Common myeloid progenitor, CD34-positive (primary cell): ENCODE measurements at regions not wholly inside any gene's neighbourhood (a gene's known extent, or its start where the extent isn't known, plus 50 kb on each side); places are given as distances from the start of the nearest gene placed in this dataset.
A peak's percentile ranks its signal among the peaks of the same experiment; 100 is the strongest.

ENCODE experiments used
- CTCF ChIA-PET: fragments of 350-600 bp; sonication (Branson Sonifier 250); formaldehyde crosslinking; loops from one replicate; lab custom pipeline; 2021; ENCODE audit warnings: antibody characterized with exemption; lab: Charles Lee
- POLR2A ChIA-PET: fragments of 350-600 bp; sonication (Branson Sonifier 250); formaldehyde crosslinking; loops from one replicate; lab custom pipeline; 2021; ENCODE audit warnings: antibody characterized with exemption; lab: Charles Lee
- DNase-seq, 3 donors: peaks; one replicate each; pipeline versions ENCODE4 v3.0.0 to v3.0.0-alpha.2; 2013
- H3K27ac ChIP-seq, 2 experiments: 1 replicate in 1 of 2; 2 replicates in 1 of 2; pipeline ENCODE4 v1.7.0; 2013; ENCODE audit warnings: inconsistent platforms in 2 of 2, low read length in 2 of 2, mild to moderate bottlenecking in 2 of 2, low read depth in 1 of 2, moderate library complexity in 1 of 2; ENCODE audit not compliant: severe bottlenecking in 2 of 2, insufficient read depth in 1 of 2, poor library complexity in 1 of 2
- H3K27me3 ChIP-seq, 5 experiments: replicated peaks in 2 of 5; 1 replicate in 3 of 5; 2 replicates in 2 of 5; pipeline versions ENCODE4 v1.6.1 to v1.7.0; 2013; ENCODE audit warnings: low read length in 4 of 5, mild to moderate bottlenecking in 2 of 5, moderate library complexity in 2 of 5, inconsistent platforms in 1 of 5; ENCODE audit not compliant: insufficient read depth in 5 of 5, control insufficient read depth in 4 of 5
- H3K36me3 ChIP-seq, 4 experiments: 1 replicate in 2 of 4; 2 replicates in 2 of 4; pipeline versions ENCODE4 v1.6.1 to v1.7.0; 2013; ENCODE audit warnings: low read length in 3 of 4, control low read depth in 1 of 4, mild to moderate bottlenecking in 1 of 4; ENCODE audit not compliant: control insufficient read depth in 4 of 4, insufficient read depth in 4 of 4
- H3K4me1 ChIP-seq, 4 experiments: 1 replicate in 3 of 4; 2 replicates in 1 of 4; pipeline versions ENCODE4 v1.6.1 to v1.7.1; 2013; ENCODE audit warnings: low read length in 3 of 4, mild to moderate bottlenecking in 3 of 4, control low read depth in 1 of 4, inconsistent platforms in 1 of 4, moderate library complexity in 1 of 4; ENCODE audit not compliant: control insufficient read depth in 4 of 4, insufficient read depth in 4 of 4; ENCODE audit errors: control extremely low read depth in 1 of 4
- H3K4me3 ChIP-seq, 7 experiments: 1 replicate in 4 of 7; 2 replicates in 3 of 7; pipeline versions ENCODE4 v1.5.1 to v1.7.0; 2013; ENCODE audit warnings: mild to moderate bottlenecking in 7 of 7, low read length in 6 of 7, moderate library complexity in 6 of 7, inconsistent platforms in 2 of 7, low read depth in 2 of 7, control low read depth in 1 of 7; ENCODE audit not compliant: insufficient read depth in 4 of 7, control insufficient read depth in 1 of 7; ENCODE audit errors: extremely low read depth in 1 of 7
- H3K9me3 ChIP-seq, 5 experiments: 1 replicate in 4 of 5; 2 replicates in 1 of 5; pipeline versions ENCODE4 v1.6.1 to v1.7.1; 2013; ENCODE audit warnings: low read length in 4 of 5, mild to moderate bottlenecking in 2 of 5, inconsistent platforms in 1 of 5, low read depth in 1 of 5, moderate library complexity in 1 of 5; ENCODE audit not compliant: control insufficient read depth in 4 of 5, insufficient read depth in 2 of 5; ENCODE audit errors: control extremely low read depth in 1 of 5
- WGBS: methylation state at CpG from one replicate; pipeline ENCODE4 v1.1.5; 2013; ENCODE audit not compliant: insufficient coverage; 5-methylcytosine and 5-hydroxymethylcytosine counted together

GRCh38 chr7:25832929-25833328 is 319.1 kb upstream of the NFE2L3 start:
- CTCF ChIA-PET = interaction anchor here (0.9 kb wide), 1 partner anchor 21 kb away, joined by 3 read pairs; no protein-coding TSS in a partner anchor
- 100% methylated on average over 2 of the region's 2 CpGs for WGBS
- Histone ChIP-seq H3K27me3 (no peaks in the 10 kb centered on the region), H3K27ac (no peak overlapping the region), H3K9me3 (no peaks in the 10 kb centered on the region), H3K4me1 (no peaks in the 10 kb centered on the region), H3K4me3 (no peak overlapping the region), H3K36me3 (no peaks in the 10 kb centered on the region)
- POLR2A ChIA-PET = no interaction called here
- no peak for DNase-seq

DNA sequence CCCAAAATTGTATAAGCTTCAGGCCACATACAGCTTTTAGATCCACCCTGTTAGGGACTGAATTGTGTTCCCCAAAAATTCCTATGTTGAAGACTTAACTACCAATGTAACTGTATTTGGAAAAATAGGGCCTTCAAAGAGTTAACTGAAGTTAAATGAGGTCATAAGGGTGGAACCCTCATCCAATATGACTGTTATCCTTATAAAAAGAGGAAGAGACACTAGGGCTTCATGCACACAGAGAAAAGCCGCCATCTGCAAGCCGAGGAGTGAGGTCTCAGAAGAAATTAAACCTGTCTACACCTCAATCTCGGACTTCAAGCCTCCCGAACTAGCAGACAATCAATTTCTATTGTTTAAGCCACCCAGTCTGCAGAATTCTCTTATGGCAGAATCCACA is 317.9 kb upstream of the NFE2L3 start:
- no peak for DNase-seq
- no peaks in the 10 kb centered on the region for H3K36me3 ChIP-seq
- H3K9me3 ChIP-seq = no peaks in the 10 kb centered on the region
- no peak overlapping the region for H3K4me3 ChIP-seq
- H3K27me3 ChIP-seq = peaks cover 0 to 3% (median 0%) of the 10 kb centered on the region in 5 experiments
- H3K4me1 ChIP-seq = no peaks in the 10 kb centered on the region
- POLR2A ChIA-PET = no interaction called here
- no peak overlapping the region for H3K27ac ChIP-seq
- CTCF ChIA-PET = interaction anchor here (0.6 kb wide), 1 partner anchor 954 kb away, joined by 3 read pairs; no protein-coding TSS in a partner anchor
- WGBS = 93% methylated on average over 4 of the region's 4 CpGs

GRCh38 chr7:25835197-25835596 is 316.8 kb upstream of the NFE2L3 start:
- H3K4me3 ChIP-seq = no peak overlapping the region
- H3K9me3 ChIP-seq = no peaks in the 10 kb centered on the region
- no peaks in the 10 kb centered on the region for H3K36me3 ChIP-seq
- CTCF ChIA-PET = interaction anchor here (1.0 kb wide), 1 partner anchor 13 kb away, joined by 3 read pairs; no protein-coding TSS in a partner anchor
- peaks cover 0 to 3% (median 0%) of the 10 kb centered on the region in 5 experiments for H3K27me3 ChIP-seq
- no CpG with 5 or more reads among the region's 5 CpGs for WGBS
- no peak for DNase-seq
- no peaks in the 10 kb centered on the region for H3K4me1 ChIP-seq
- no peak overlapping the region for H3K27ac ChIP-seq
- POLR2A ChIA-PET = interaction anchor here (0.7 kb wide), 1 partner anchor 22 kb away, joined by 3 read pairs; no protein-coding TSS in a partner anchor

- ChIA-PET POLR2A (interaction anchor here (0.7 kb wide), 1 partner anchor 1020 kb away, joined by 3 read pairs; no protein-coding TSS in a partner anchor), CTCF (interaction anchor here (0.9 to 1.2 kb wide), 2 partner anchors 448 to 580 kb away, joined by 3 read pairs; no protein-coding TSS in a partner anchor)
- H3K4me1 ChIP-seq = peaks cover 0 to 8% (median 4%) of the 10 kb centered on the region in 4 experiments
- peaks cover 0 to 23% (median 8%) of the 10 kb centered on the region in 5 experiments for H3K27me3 ChIP-seq
- DNase-seq = no peak
- no peaks in the 10 kb centered on the region for H3K9me3 ChIP-seq
- 100% methylated on average over 1 of the region's 2 CpGs for WGBS
- no peaks in the 10 kb centered on the region for H3K36me3 ChIP-seq
- no peak overlapping the region for H3K4me3 ChIP-seq
- no peak overlapping the region for H3K27ac ChIP-seq
Observed at GRCh38 chr7:25839084-25839769, 312.8 kb upstream of the NFE2L3 start.

GRCh38 chr7:25840209-25840792 is 311.7 kb upstream of the NFE2L3 start:
- Histone ChIP-seq H3K27ac (no peak overlapping the region), H3K9me3 (no peaks in the 10 kb centered on the region), H3K36me3 (no peaks in the 10 kb centered on the region), H3K4me3 (no peak overlapping the region), H3K27me3 (peaks cover 0 to 28% (median 8%) of the 10 kb centered on the region in 5 experiments), H3K4me1 (peaks cover 0 to 10% (median 4%) of the 10 kb centered on the region in 4 experiments)
- ChIA-PET POLR2A (no interaction called here), CTCF (interaction anchor here (0.7 kb wide), 1 partner anchor 9 kb away, joined by 3 read pairs; no protein-coding TSS in a partner anchor)
- DNase-seq = peak in 2 of 3 donors; percentile 40 to 45
- 86% methylated on average over 1 of the region's 5 CpGs for WGBS

GRCh38 chr7:25841575-25841974 is 310.4 kb upstream of the NFE2L3 start:
- Histone ChIP-seq H3K36me3 (no peaks in the 10 kb centered on the region), H3K4me3 (no peak overlapping the region), H3K9me3 (no peaks in the 10 kb centered on the region), H3K27ac (no peak overlapping the region), H3K27me3 (peaks cover 0 to 41% (median 15%) of the 10 kb centered on the region in 5 experiments), H3K4me1 (peaks cover 0 to 10% (median 4%) of the 10 kb centered on the region in 4 experiments)
- DNase-seq = no peak
- CTCF ChIA-PET = interaction anchor here (0.8 kb wide), 1 partner anchor 9 kb away, joined by 3 read pairs; no protein-coding TSS in a partner anchor
- 96% methylated on average over 2 of the region's 3 CpGs for WGBS
- POLR2A ChIA-PET = no interaction called here
